Activated naive CD4-positive, alpha-beta T cell (primary cell): ENCODE measurements at regions not wholly inside any gene's neighbourhood (a gene's known extent, or its start where the extent isn't known, plus 50 kb on each side); places are given as distances from the start of the nearest gene placed in this dataset.
"Not testable (repeated sequence)": the region's sequence is repeated elsewhere in the genome, so short reads cannot be mapped to it uniquely, and the experiment has no call there.

Experiments used
- DNase-seq, 4 experiments: peaks; one replicate each; lab custom pipeline; 2025; lab: John Stamatoyannopoulos, UW

DNA sequence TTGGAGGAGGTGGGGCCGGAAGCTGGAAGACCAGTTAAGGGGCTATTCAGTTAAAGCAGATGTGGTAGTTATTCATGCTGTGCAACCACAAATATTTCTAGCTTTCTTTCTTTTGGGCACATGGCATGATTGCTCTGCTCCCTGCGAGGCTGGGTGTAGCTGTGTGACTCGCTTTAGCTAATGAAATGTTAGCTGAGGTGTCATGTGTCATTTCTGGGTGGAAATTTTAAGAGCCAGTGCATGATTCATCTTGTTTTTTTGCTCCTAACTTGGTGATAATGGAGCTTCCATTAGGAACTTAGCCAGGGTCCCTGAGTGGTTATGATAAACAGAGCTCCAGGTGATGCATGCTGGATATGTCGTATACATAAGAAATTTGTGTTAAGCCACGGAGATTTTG, 300.6 kb downstream of the SATB1 start:
- no peak for DNase-seq

GRCh38 chr3:18122264-18122663, 302.9 kb downstream of the SATB1 start:
- DNase-seq, result no peak

DNA sequence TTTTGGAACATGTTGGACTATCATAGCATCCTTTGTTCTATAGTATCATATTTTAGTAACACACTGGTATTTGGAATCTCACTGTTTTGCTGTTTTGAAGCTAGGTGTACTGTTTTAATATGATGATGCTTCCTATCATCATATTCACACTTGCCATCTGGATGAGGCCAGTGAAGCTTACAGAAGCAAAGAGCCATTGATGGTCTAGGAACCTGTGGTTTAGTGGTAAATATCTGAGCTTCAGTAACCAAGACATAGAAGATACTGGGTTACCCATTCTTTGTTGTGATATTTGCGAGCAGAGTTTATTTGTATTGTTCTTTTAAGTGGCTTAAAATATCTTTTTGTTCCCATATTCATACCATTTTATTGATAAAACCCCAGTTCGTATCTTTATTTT, 304.1 kb downstream of the SATB1 start:
- no peak for DNase-seq

DNA sequence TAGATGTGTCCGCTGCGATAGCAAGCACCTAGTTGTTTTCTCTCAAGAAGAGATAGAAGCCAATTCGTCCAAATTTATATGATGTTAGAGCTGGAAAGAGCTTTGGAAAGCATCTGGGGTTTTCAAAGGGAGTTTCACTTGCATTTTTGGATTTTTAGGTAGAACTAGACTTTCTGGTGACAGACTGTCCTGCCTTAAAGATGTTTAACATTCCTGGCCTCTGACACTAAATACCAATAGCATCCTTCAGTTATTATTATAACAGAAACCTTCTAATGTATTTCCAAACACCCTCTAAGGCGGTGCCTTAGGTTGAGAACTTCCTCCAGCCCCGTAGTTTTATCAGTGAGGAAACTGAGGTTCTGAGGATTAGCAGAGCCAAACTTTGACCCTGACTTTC, 305.3 kb downstream of the SATB1 start:
- no peak for DNase-seq

DNA sequence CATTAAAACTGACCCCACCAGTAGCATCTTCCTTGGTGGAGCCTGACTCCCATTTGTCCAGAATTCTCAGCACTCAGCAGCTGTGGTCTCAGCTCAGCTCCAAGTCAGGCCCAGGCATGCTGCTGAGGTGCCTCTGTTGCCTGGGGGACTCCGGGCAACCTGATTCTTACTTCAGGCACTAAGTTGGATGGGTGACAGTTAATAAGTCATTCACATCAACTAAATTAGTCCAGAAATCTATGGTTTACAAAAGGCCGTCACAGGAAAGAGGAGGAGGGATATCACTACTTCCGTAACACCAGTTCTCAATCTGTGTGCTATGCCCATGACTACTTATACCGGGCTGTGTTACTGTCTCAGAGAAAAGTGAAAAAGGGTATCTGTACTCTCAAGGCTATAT, 310.2 kb downstream of the SATB1 start:
- no peak for DNase-seq

GRCh38 chr3:18113417-18113816, 311.7 kb downstream of the SATB1 start:
- DNase-seq, result no peak

DNA sequence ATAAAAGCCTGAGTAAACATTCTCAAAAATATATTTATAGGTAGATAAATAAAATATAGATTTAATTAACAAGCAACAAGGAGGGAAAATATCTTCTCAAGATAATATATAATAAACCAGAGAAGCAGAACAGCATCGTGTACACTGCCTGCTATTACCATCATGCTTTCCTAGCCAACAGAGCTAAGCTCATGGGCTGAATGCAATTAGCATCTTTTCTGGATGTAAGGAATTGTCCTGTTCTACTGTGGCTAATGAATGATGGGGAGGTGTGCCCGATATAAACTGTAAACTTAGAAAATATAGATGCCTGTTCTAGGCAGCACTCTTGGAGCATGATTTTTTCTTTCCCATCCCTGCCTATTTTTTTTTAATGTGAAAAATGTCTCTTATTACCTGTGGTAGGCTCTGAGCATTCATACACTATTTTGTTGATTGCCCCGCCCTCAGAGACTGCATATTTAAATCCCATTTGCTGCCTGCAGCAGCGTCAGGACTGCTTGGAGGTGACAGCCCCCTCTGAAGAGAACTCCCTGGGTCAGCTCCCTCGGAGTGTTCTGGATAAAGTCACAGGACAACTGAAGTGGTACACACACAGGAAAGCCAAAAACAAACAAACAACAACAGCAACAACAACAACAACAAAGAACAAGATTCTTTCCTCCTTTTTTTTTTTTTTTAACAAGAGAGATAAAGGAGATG, 312.3 kb downstream of the SATB1 start:
- DNase-seq, result no peak

- DNase-seq, result no peak
Observed at GRCh38 chr3:18111796-18112232, 313.3 kb downstream of the SATB1 start.

DNA sequence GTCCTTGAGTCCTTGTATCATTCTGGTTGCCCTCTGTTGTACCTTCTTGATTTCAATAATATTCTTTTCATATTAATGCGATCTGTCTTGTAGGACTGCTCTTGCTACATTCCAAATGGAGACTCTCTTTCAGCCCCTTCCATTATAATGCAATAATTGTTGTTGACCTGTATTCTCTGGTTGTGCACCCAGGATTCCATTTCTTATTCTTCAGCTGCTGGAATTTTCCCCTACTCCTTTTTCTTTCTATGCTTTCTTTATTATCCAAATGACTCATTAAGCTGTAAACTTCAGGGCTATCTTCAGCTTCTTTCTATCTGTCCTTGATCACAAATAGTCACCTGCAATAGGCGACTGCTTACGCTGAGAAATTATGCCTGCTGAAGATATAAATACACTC, 321.5 kb downstream of the SATB1 start:
- no peak for DNase-seq

GRCh38 chr3:18100121-18100520, 325.0 kb downstream of the SATB1 start:
- DNase-seq, result no peak

DNA sequence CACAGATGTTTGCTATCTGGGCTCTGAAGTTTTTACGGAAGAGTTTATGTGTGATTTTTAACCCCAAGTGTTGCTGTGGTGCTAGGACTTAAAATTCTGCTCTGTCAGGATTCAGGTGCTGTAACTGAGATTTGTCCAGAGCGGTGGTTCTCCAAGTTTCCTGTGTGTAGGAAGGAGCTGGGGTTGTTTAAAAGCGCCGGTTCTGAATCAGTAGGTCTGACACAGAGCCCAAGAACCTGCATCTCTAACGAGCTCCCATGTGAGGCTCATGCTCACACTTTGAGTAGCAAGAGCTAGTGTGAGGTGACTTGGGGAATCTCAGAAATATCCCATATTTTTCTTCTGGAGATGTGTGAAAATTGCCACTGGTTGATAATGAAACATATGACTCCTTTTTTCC, 325.5 kb downstream of the SATB1 start:
- DNase-seq, result no peak

DNA sequence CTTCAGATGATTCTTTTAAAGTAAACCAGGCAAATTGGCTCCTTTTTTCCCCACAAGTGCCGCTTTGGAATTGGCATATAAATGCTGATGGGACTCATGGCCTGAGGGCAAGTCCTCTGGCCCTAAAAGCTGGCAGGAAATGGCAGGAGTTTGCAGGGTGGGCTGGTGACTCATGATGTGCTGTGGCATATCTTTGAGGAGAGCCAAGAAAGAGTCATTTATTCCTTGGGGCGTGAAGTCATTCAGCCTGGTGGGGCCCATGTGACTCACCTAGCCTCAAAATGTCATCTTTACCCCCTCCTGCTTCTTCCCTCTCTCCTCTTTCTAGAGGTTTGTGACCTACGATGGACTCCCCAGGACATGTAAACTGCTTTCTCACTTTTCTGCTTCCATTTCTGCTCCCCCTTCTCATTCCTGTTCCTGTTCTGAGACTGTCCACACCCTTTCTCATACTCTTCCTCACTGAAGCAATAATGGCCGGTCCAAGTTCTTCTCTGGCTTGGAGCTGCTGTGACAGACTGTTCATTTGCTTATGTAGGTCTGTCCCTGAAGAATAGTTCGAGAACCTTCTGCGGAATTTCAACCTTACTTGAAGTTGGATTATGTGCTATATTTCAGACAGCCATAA, 326.1 kb downstream of the SATB1 start:
- DNase-seq, result no peak

DNA sequence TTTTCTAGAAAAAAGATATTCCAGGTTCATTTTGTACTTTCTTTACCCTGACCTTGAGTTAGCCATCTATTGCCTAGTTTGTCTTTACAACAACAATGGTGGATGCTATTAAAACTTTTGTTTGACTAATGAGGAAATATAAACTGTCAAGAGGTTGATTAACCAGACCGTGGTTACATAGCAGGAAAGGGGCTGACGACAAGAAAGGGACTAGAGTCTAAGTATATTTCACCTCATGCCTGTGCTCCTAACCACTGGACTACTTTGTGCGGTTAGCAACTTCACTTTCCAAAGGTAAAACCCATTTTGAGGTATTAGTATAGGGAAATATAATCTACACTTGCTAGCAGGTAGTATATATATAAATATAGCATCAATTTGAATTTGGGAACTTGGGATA, 327.1 kb downstream of the SATB1 start:
- DNase-seq, result no peak

- no peak for DNase-seq
Observed at GRCh38 chr3:18097473-18097872, 327.7 kb downstream of the SATB1 start.

DNA sequence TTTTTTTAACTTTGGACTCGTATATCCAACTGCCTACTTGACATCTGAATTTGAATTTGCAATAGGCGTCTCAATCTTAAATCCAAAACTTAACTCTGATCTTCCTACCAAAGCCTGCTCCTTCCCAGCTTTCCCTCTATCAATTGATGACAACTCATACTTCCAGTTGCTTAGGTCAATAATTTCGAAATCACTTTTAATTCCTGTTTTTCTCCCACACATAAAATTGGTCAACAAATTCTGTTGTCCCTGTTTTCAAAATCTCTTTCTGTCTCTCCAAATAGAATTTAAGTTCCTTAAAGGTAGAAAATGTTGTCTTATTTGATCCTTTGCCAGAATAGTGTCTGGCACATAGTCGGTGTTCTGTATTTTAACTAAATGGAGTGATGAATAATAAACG, 332.4 kb downstream of the SATB1 start:
- DNase-seq, result no peak

DNA sequence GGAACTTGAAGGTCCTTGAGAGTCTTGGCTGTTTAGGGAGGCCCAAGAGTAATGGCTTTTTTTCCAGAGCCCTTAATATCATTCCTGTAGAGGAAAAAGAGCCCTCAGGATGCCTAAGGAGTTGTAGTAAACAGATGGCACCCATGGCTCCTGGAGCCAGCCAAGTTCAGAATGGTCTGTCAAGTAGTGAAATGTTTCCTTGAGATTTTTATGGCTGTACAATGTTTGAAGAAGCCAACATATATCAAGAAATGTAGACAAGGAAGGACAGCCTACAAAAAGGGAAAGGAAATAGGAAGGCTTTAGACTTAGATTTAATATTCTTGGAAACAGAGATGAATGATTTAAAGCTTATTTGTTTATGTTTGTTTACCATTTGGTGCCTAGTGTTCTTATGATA, 334.8 kb downstream of the SATB1 start:
- DNase-seq, result no peak

DNA sequence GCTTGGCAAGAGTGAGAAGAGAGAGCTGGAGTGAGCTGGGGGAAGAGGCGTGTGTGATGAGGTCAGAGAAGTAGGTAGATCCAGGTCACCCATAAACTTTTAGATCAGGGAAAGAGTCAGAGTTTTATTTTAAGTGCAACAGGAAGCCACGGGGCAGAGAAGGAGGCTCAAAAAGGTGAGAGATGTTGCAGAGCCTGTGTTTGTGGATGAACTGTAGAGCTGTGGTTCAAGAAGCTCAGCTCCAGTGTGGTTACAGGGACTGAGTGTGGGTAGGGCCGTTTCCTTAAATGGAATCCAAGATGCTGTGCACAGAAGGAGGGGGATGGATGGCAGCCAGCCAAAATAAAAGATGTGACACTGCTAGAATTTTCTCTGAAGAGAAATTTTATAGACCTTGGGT, 337.2 kb downstream of the SATB1 start:
- no peak for DNase-seq

DNA sequence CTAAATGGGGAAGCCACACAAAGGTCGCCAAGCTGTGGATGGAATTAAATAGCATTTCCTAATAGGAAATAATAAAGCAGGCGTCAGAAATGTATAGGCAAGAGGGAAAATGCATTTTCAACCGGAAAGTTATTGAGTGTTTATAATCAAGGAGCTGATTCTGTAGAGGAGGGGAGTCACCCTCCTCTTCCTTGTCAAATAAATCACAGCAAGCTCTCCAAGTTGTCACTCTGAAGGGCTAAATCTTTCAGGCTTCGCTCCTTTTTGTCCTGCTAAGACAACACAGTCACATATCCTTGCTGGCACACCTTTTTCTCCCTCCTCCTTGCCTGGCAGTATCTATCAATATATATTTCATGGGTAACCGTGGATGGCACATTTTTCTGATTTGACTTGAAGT, 338.4 kb downstream of the SATB1 start:
- DNase-seq, result no peak

DNA sequence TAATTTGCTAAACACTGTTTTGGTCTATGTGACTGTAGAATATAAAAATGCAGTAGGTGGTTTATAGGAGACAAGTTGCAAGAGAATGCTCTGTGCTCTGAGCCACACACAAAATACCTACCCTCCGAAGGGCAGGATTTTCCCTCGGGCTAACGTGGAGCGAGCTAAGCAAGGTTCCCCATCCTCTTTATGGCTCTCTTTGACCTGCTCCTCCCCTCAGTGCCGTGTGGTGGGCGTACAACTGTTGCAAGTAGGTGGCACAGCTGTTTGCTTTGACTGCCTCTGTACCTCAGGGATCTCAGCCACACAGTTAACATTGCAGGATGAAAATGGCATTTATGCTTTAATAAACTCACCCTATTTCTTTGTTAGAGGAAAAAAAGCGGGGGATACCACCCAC, 339.1 kb downstream of the SATB1 start:
- no peak for DNase-seq

DNA sequence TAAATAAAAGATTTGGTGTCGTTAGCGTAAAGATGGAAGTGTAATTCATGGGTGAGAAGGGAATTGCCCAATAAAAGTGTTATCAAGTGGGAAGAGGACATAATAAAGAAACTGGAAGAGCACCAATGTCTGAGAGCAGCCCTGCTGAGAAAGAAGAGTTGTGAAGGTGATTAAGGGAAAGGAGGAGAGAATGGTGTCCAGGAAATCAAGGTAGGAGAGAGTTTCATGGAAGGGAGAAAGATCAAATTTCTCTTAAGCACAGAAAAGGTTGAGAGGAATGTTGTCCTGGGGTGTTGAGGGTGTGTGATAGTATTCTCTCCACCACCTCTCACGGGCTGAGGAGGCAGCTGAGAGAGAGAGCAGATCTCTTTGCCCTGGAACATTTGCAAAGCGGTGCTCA, 339.7 kb downstream of the SATB1 start:
- DNase-seq, result no peak

DNA sequence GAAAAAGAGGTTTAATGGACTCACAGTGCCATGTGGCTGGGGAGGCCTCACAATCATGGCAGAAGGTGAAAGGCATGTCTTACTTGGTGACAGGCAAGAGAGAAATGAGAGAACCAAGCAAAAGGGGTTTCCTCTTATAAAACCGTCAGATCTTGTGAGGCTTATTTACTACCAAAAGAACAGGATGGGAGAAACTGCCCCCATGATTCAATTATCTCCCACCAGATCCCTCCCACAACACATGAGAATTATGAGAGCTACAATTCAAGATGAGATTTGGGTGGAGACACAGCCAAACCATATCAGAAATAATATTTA, 340.8 kb upstream of the TBC1D5 start:
- DNase-seq, result not testable (repeated sequence)

- no peak for DNase-seq
Observed at GRCh38 chr3:18082551-18083272, 340.3 kb upstream of the TBC1D5 start.

- no peak for DNase-seq
Observed at GRCh38 chr3:18080198-18080689, 337.8 kb upstream of the TBC1D5 start.
